Cardiac fibroblast (primary cell): ENCODE measurements at regions not wholly inside any gene's neighbourhood (a gene's known extent, or its start where the extent isn't known, plus 50 kb on each side); places are given as distances from the start of the nearest gene placed in this dataset.

ENCODE experiments used
- DNase-seq, 2 donors: peaks; one replicate each; pipeline versions ENCODE4 v3.0.0 to v3.0.0-alpha.2; 2010; ENCODE audit warnings: low read depth in 2 of 2
- H3K4me3 ChIP-seq, 2 donors: replicated peaks in 1 of 2; 1 replicate in 1 of 2; 2 replicates in 1 of 2; pipeline ENCODE4 v1.5.1; 2011; ENCODE audit warnings: low read depth in 2 of 2, low read length in 2 of 2, mild to moderate bottlenecking in 2 of 2, moderate library complexity in 1 of 2
- CTCF ChIP-seq: IDR thresholded peaks from one replicate; pipeline ENCODE4 v1.5.1; 2011; ENCODE audit warnings: low read depth, mild to moderate bottlenecking, low read length, inconsistent platforms

GRCh38 chr17:79669861-79670260 is 59.0 kb upstream of the RBFOX3 start:
- no peak overlapping the region for H3K4me3 ChIP-seq
- TF ChIP-seq CTCF: no peak
- no peak for DNase-seq

- H3K4me3 ChIP-seq: no peak overlapping the region
- TF ChIP-seq CTCF: no peak
- DNase-seq: no peak
These were observed 57.7 kb upstream of the RBFOX3 start for GRCh38 chr17:79668344-79669250.

- H3K4me3 ChIP-seq: no peak overlapping the region
- TF ChIP-seq CTCF: no peak
- DNase-seq: no peak
These were observed 56.9 kb upstream of the RBFOX3 start for GRCh38 chr17:79667746-79668145.

- no peak overlapping the region for H3K4me3 ChIP-seq
- TF ChIP-seq CTCF: no peak
- no peak for DNase-seq
These were observed 56.4 kb upstream of the RBFOX3 start for GRCh38 chr17:79667121-79667715.

GRCh38 chr17:79666111-79666510 is 55.3 kb upstream of the RBFOX3 start:
- no peak for DNase-seq
- no peak overlapping the region for H3K4me3 ChIP-seq
- no peak for TF ChIP-seq CTCF

- no peak overlapping the region for H3K4me3 ChIP-seq
- DNase-seq: peak; percentile 1 to 77
- TF ChIP-seq CTCF: no peak
These were observed 54.3 kb upstream of the RBFOX3 start for GRCh38 chr17:79664930-79665737.
